ENCODE measurements at regions not wholly inside any gene's neighbourhood (a gene's known extent, or its start where the extent isn't known, plus 50 kb on each side); places are given as distances from the start of the nearest gene placed in this dataset.

GRCh38 chr9:108673386-108673785 is 182.4 kb downstream of the ACTL7B start:
- Histone ChIP-seq H3K9me3 (no peaks in the 10 kb centered on the region), H3K27me3 (no peaks in the 10 kb centered on the region), H3K4me1 (no peaks in the 10 kb centered on the region), H3K4me3 (no peak overlapping the region), H3K36me3 (no peaks in the 10 kb centered on the region), H3K27ac (no peak overlapping the region)
- TF ChIP-seq POLR2A (IDR thresholded peaks at IDR 0.05), result no peak
- TF ChIP-seq POLR2AphosphoS5 (IDR thresholded peaks at IDR 0.05), result no peak
- TF ChIP-seq EP300 (IDR thresholded peaks at IDR 0.05), result no peak
- TF ChIP-seq, protein P1, sequence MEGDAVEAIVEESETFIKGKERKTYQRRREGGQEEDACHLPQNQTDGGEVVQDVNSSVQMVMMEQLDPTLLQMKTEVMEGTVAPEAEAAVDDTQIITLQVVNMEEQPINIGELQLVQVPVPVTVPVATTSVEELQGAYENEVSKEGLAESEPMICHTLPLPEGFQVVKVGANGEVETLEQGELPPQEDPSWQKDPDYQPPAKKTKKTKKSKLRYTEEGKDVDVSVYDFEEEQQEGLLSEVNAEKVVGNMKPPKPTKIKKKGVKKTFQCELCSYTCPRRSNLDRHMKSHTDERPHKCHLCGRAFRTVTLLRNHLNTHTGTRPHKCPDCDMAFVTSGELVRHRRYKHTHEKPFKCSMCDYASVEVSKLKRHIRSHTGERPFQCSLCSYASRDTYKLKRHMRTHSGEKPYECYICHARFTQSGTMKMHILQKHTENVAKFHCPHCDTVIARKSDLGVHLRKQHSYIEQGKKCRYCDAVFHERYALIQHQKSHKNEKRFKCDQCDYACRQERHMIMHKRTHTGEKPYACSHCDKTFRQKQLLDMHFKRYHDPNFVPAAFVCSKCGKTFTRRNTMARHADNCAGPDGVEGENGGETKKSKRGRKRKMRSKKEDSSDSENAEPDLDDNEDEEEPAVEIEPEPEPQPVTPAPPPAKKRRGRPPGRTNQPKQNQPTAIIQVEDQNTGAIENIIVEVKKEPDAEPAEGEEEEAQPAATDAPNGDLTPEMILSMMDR (IDR thresholded peaks at IDR 0.05), result no peak
- no peak for DNase-seq
- 76 to 86% (median 82%) methylated on average over 7 of the region's 7 CpGs for WGBS, 5 donors
- intact Hi-C loops (cut with DNase I; ENCODE audit: low total_unique reads), result no loop called here

- intact Hi-C loops (cut with DNase I; ENCODE audit: low total_unique reads), result no loop called here
- H3K4me1 ChIP-seq, result no peaks in the 10 kb centered on the region
- no peaks in the 10 kb centered on the region for H3K27me3 ChIP-seq
- TF ChIP-seq POLR2A (IDR thresholded peaks at IDR 0.05), result no peak
- TF ChIP-seq, protein P1 (IDR thresholded peaks at IDR 0.05), result no peak
- TF ChIP-seq EP300 (IDR thresholded peaks at IDR 0.05), result no peak
- TF ChIP-seq POLR2AphosphoS5 (IDR thresholded peaks at IDR 0.05), result no peak
- DNase-seq, result peak in 1 of 2 donors; percentile 49
- 70 to 78% (median 70%) methylated on average over 7 of the region's 7 CpGs for WGBS, 5 donors
- H3K27ac ChIP-seq, result no peak overlapping the region
- no peaks in the 10 kb centered on the region for H3K36me3 ChIP-seq
- no peak overlapping the region for H3K4me3 ChIP-seq
- H3K9me3 ChIP-seq, result no peaks in the 10 kb centered on the region
Observed at GRCh38 chr9:108672475-108673190, 183.2 kb downstream of the ACTL7B start.

- DNase-seq, result no peak
- Histone ChIP-seq H3K27me3 (no peaks in the 10 kb centered on the region), H3K4me1 (no peaks in the 10 kb centered on the region), H3K27ac (no peak overlapping the region), H3K36me3 (no peaks in the 10 kb centered on the region), H3K4me3 (no peak overlapping the region), H3K9me3 (no peaks in the 10 kb centered on the region)
- TF ChIP-seq EP300 (IDR thresholded peaks at IDR 0.05), result no peak
- no peak for TF ChIP-seq POLR2A (IDR thresholded peaks at IDR 0.05)
- TF ChIP-seq POLR2AphosphoS5 (IDR thresholded peaks at IDR 0.05), result no peak
- TF ChIP-seq, protein P1 (IDR thresholded peaks at IDR 0.05), result no peak
- 83 to 92% (median 88%) methylated on average over 4 of the region's 4 CpGs for WGBS, 5 donors
- intact Hi-C loops (cut with DNase I; ENCODE audit: low total_unique reads), result no loop called here
Observed at GRCh38 chr9:108671794-108672193, 184.0 kb downstream of the ACTL7B start.

GRCh38 chr9:108671176-108671575 is 184.6 kb downstream of the ACTL7B start:
- Histone ChIP-seq H3K27me3 (no peaks in the 10 kb centered on the region), H3K4me3 (no peak overlapping the region), H3K36me3 (no peaks in the 10 kb centered on the region), H3K4me1 (no peaks in the 10 kb centered on the region), H3K27ac (no peak overlapping the region), H3K9me3 (no peaks in the 10 kb centered on the region)
- intact Hi-C loops (cut with DNase I; ENCODE audit: low total_unique reads), result no loop called here
- 90 to 95% (median 91%) methylated on average over 5 of the region's 5 CpGs for WGBS, 5 donors
- peak in 1 of 2 donors; percentile 14 for DNase-seq
- TF ChIP-seq EP300 (IDR thresholded peaks at IDR 0.05) (no peak), POLR2A (IDR thresholded peaks at IDR 0.05) (no peak), POLR2AphosphoS5 (IDR thresholded peaks at IDR 0.05) (no peak)
- TF ChIP-seq, protein P1 (IDR thresholded peaks at IDR 0.05), result no peak
